Mesenchymal stem cell (in vitro differentiated cells and primary cell): ENCODE measurements at regions not wholly inside any gene's neighbourhood (a gene's known extent, or its start where the extent isn't known, plus 50 kb on each side); places are given as distances from the start of the nearest gene placed in this dataset.

Experiments used
- DNase-seq: peaks from one replicate; pipeline ENCODE4 v3.0.0-alpha.2; 2013
- H2AFZ ChIP-seq: one replicate; pipeline ENCODE4 v1.6.1; 2013; ENCODE audit warnings: low read depth, mild to moderate bottlenecking, control low read depth, inconsistent platforms, low read length, moderate library complexity
- H2AK5ac ChIP-seq: 2 replicates; pipeline ENCODE4 v1.6.1; 2013; ENCODE audit warnings: low read length, moderate library complexity, mild to moderate bottlenecking, inconsistent platforms; ENCODE audit not compliant: severe bottlenecking
- H2BK120ac ChIP-seq: one replicate; pipeline ENCODE4 v1.6.1; 2013; ENCODE audit warnings: low read depth, mild to moderate bottlenecking, inconsistent platforms, low read length, moderate library complexity
- H2BK12ac ChIP-seq, 2 experiments: one replicate each; pipeline ENCODE4 v1.6.1; 2013; ENCODE audit warnings: inconsistent platforms in 2 of 2, low read length in 2 of 2, mild to moderate bottlenecking in 2 of 2, moderate library complexity in 2 of 2, control low read depth in 1 of 2
- H2BK15ac ChIP-seq: one replicate; pipeline ENCODE4 v1.6.1; 2013; ENCODE audit warnings: mild to moderate bottlenecking, low read depth, inconsistent platforms; ENCODE audit not compliant: poor library complexity, severe bottlenecking
- H2BK5ac ChIP-seq: 2 replicates; pipeline ENCODE4 v1.6.1; 2013; ENCODE audit warnings: low read depth, mild to moderate bottlenecking, low read length, control low read depth, inconsistent platforms; ENCODE audit not compliant: poor library complexity, severe bottlenecking
- H3K14ac ChIP-seq, 2 experiments: one replicate each; pipeline ENCODE4 v1.6.1; 2013; ENCODE audit warnings: inconsistent platforms in 2 of 2, low read length in 2 of 2, control low read depth in 1 of 2, mild to moderate bottlenecking in 1 of 2, moderate library complexity in 1 of 2
- H3K18ac ChIP-seq, 2 experiments: one replicate each; pipeline ENCODE4 v1.6.1; 2013; ENCODE audit warnings: inconsistent platforms in 2 of 2, low read length in 2 of 2, control low read depth in 1 of 2, low read depth in 1 of 2, mild to moderate bottlenecking in 1 of 2
- H3K23ac ChIP-seq, 2 experiments: one replicate each; pipeline ENCODE4 v1.6.1; 2013; ENCODE audit warnings: inconsistent platforms in 2 of 2, low read length in 2 of 2, mild to moderate bottlenecking in 2 of 2, moderate library complexity in 2 of 2, control low read depth in 1 of 2
- H3K27ac ChIP-seq: 2 replicates; pipeline ENCODE4 v1.5.1; 2013; ENCODE audit warnings: mild to moderate bottlenecking, moderate library complexity, low read length, control low read depth, inconsistent platforms; ENCODE audit not compliant: poor library complexity, severe bottlenecking
- H3K27me3 ChIP-seq, 2 experiments: 2 replicates each; pipeline versions ENCODE4 v1.6.1 to v1.7.0; 2013; ENCODE audit warnings: low read length in 2 of 2, mild to moderate bottlenecking in 2 of 2, moderate library complexity in 2 of 2, control low read depth in 1 of 2, inconsistent platforms in 1 of 2; ENCODE audit not compliant: control insufficient read depth in 1 of 2, insufficient read depth in 1 of 2
- H3K36me3 ChIP-seq, 2 experiments: 2 replicates each; pipeline versions ENCODE4 v1.6.1 to v1.7.0; 2013; ENCODE audit warnings: low read length in 2 of 2, control low read depth in 1 of 2, inconsistent platforms in 1 of 2, low read depth in 1 of 2, mild to moderate bottlenecking in 1 of 2; ENCODE audit not compliant: insufficient read depth in 2 of 2, control insufficient read depth in 1 of 2
- H3K4ac ChIP-seq, 2 experiments: one replicate each; pipeline ENCODE4 v1.6.1; 2013; ENCODE audit warnings: inconsistent platforms in 2 of 2, low read length in 2 of 2, mild to moderate bottlenecking in 2 of 2, moderate library complexity in 2 of 2, control low read depth in 1 of 2, low read depth in 1 of 2
- H3K4me1 ChIP-seq: 2 replicates; pipeline ENCODE4 v1.6.1; 2013; ENCODE audit warnings: low read depth, low read length, control low read depth; ENCODE audit not compliant: control insufficient read depth, insufficient read depth
- H3K4me2 ChIP-seq: 2 replicates; pipeline ENCODE4 v1.6.1; 2013; ENCODE audit warnings: low read length, mild to moderate bottlenecking, inconsistent platforms; ENCODE audit not compliant: poor library complexity, severe bottlenecking
- H3K4me3 ChIP-seq, 2 experiments: 2 replicates each; pipeline versions ENCODE4 v1.5.1 to v1.7.0; 2013; ENCODE audit warnings: low read length in 2 of 2, mild to moderate bottlenecking in 2 of 2, control low read depth in 1 of 2, low read depth in 1 of 2; ENCODE audit not compliant: insufficient read depth in 1 of 2
- H3K79me1 ChIP-seq: replicated peaks from 2 replicates; pipeline ENCODE4 v1.6.1; 2013; ENCODE audit warnings: mild to moderate bottlenecking, control low read depth, low read length, inconsistent platforms; ENCODE audit not compliant: poor library complexity, severe bottlenecking
- H3K9ac ChIP-seq: 2 replicates; pipeline ENCODE4 v1.7.0; 2013; ENCODE audit warnings: mild to moderate bottlenecking, low read length, moderate library complexity
- H3K9me3 ChIP-seq: 2 replicates; pipeline ENCODE4 v1.7.0; 2013; ENCODE audit warnings: mild to moderate bottlenecking, low read length; ENCODE audit not compliant: control insufficient read depth
- H4K8ac ChIP-seq: one replicate; pipeline ENCODE4 v1.6.1; 2013; ENCODE audit warnings: inconsistent platforms, mild to moderate bottlenecking, low read length, moderate library complexity
- H4K91ac ChIP-seq: one replicate; pipeline ENCODE4 v1.6.1; 2013; ENCODE audit warnings: mild to moderate bottlenecking, low read length, inconsistent platforms
- WGBS: methylation state at CpG from one replicate; pipeline ENCODE4 v1.1.7; 2013; ENCODE audit warnings: mixed read lengths; 5-methylcytosine and 5-hydroxymethylcytosine counted together

GRCh38 chr1:68378296-68379084 lies 71.3 kb downstream of the RPE65 start:
- Histone ChIP-seq H3K23ac (no peak overlapping the region), H3K9me3 (no peaks in the 10 kb centered on the region), H3K18ac (peak overlapping the region in 1 of 2 experiments; percentile 40), H2BK12ac (peak overlapping the region in 1 of 2 experiments; percentile 42), H3K4ac (no peak overlapping the region), H2AK5ac (no peak overlapping the region), H3K14ac (no peak overlapping the region), H3K27ac (no peak overlapping the region), H3K27me3 (no peaks in the 10 kb centered on the region), H4K91ac (no peak overlapping the region), H2BK15ac (no peak overlapping the region), H3K4me3 (no peak overlapping the region), H2BK5ac (no peak overlapping the region), H3K9ac (no peak overlapping the region), H4K8ac (no peak overlapping the region), H3K4me2 (no peak overlapping the region), H3K4me1 (peaks cover 2% of the 10 kb centered on the region), H3K36me3 (no peaks in the 10 kb centered on the region), H3K79me1 (no peaks in the 10 kb centered on the region), H2BK120ac (no peak overlapping the region), H2AFZ (no peak overlapping the region)
- 42% methylated on average over 2 of the region's 2 CpGs for WGBS
- DNase-seq = peak; percentile 68

DNA sequence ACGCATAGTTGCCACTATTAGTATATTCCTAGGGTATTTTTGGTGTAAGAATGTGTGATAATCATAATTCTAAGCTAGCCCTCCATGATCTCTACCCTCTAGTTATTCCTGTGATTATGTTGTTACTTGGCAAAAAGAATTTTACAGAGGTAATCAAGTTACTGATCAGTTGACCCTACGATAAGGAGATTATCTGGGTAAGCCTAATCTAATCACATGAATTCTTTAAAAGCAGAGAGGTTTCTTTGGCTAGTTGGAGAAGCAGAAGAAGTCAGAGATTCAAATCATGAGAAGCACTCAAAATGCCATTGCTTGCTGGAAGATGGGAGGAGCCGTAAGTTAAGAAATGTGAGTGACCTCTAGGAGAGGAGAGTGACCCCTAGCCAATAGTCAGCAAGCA lies 72.7 kb downstream of the RPE65 start:
- DNase-seq = no peak
- Histone ChIP-seq H2AK5ac (no peak overlapping the region), H3K18ac (no peak overlapping the region), H2BK15ac (no peak overlapping the region), H2BK12ac (no peak overlapping the region), H3K4me2 (no peak overlapping the region), H3K36me3 (no peaks in the 10 kb centered on the region), H3K14ac (no peak overlapping the region), H3K4me1 (peaks cover 5% of the 10 kb centered on the region), H3K9ac (no peak overlapping the region), H3K79me1 (no peaks in the 10 kb centered on the region), H2BK5ac (no peak overlapping the region), H3K23ac (no peak overlapping the region), H3K4me3 (no peak overlapping the region), H2BK120ac (no peak overlapping the region), H4K91ac (no peak overlapping the region), H3K27ac (no peak overlapping the region), H3K27me3 (no peaks in the 10 kb centered on the region), H3K9me3 (no peaks in the 10 kb centered on the region), H2AFZ (no peak overlapping the region), H3K4ac (no peak overlapping the region), H4K8ac (no peak overlapping the region)
- WGBS = 100% methylated on average over 2 of the region's 3 CpGs

DNA sequence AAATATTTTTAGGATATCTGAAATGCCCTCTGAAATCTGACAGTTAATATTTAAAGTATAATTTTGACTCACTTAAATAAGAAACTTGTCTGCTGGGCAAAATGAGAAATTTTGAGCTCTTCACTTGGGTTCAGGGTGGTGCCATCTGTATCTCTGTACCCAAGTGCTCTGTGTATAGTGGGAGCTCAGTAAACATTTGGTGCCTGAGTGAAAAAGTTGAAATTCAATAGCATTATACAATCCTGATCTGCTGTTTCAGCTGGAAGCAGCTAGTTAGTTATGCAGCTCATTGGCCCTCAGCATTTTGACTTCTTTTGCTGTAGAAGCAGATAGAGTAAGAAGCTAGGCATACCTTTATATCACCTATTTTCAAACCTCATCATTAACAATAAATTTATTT lies 73.3 kb downstream of the RPE65 start:
- DNase-seq = no peak
- no peaks in the 10 kb centered on the region for H3K36me3 ChIP-seq
- H3K4me2 ChIP-seq = no peak overlapping the region
- H3K9ac ChIP-seq = no peak overlapping the region
- H4K8ac ChIP-seq = no peak overlapping the region
- peaks cover 5% of the 10 kb centered on the region for H3K4me1 ChIP-seq
- no peaks in the 10 kb centered on the region for H3K27me3 ChIP-seq
- H4K91ac ChIP-seq = no peak overlapping the region
- no peak overlapping the region for H2AK5ac ChIP-seq
- H3K79me1 ChIP-seq = no peaks in the 10 kb centered on the region
- H3K9me3 ChIP-seq = no peaks in the 10 kb centered on the region
- H2BK12ac ChIP-seq = no peak overlapping the region
- H2AFZ ChIP-seq = no peak overlapping the region
- no peak overlapping the region for H3K27ac ChIP-seq
- no peak overlapping the region for H3K23ac ChIP-seq
- H2BK120ac ChIP-seq = no peak overlapping the region
- H3K18ac ChIP-seq = no peak overlapping the region
- H3K4ac ChIP-seq = no peak overlapping the region
- H3K14ac ChIP-seq = no peak overlapping the region
- no peak overlapping the region for H3K4me3 ChIP-seq
- no peak overlapping the region for H2BK15ac ChIP-seq
- no peak overlapping the region for H2BK5ac ChIP-seq

GRCh38 chr1:68375919-68376318 lies 73.8 kb downstream of the RPE65 start:
- Histone ChIP-seq H3K27me3 (no peaks in the 10 kb centered on the region), H3K4me3 (no peak overlapping the region), H2AK5ac (no peak overlapping the region), H3K4me2 (no peak overlapping the region), H3K9me3 (no peaks in the 10 kb centered on the region), H4K8ac (no peak overlapping the region), H3K27ac (no peak overlapping the region), H2BK15ac (no peak overlapping the region), H4K91ac (no peak overlapping the region), H2BK5ac (no peak overlapping the region), H3K4ac (no peak overlapping the region), H3K9ac (no peak overlapping the region), H3K79me1 (no peaks in the 10 kb centered on the region), H3K36me3 (no peaks in the 10 kb centered on the region), H2AFZ (no peak overlapping the region), H3K18ac (no peak overlapping the region), H2BK120ac (no peak overlapping the region), H2BK12ac (no peak overlapping the region), H3K14ac (no peak overlapping the region), H3K4me1 (peaks cover 5% of the 10 kb centered on the region), H3K23ac (no peak overlapping the region)
- WGBS = 90% methylated on average over 1 of the region's 1 CpG
- no peak for DNase-seq
